ENCODE measurements at regions not wholly inside any gene's neighbourhood (a gene's known extent, or its start where the extent isn't known, plus 50 kb on each side); places are given as distances from the start of the nearest gene placed in this dataset.

DNA sequence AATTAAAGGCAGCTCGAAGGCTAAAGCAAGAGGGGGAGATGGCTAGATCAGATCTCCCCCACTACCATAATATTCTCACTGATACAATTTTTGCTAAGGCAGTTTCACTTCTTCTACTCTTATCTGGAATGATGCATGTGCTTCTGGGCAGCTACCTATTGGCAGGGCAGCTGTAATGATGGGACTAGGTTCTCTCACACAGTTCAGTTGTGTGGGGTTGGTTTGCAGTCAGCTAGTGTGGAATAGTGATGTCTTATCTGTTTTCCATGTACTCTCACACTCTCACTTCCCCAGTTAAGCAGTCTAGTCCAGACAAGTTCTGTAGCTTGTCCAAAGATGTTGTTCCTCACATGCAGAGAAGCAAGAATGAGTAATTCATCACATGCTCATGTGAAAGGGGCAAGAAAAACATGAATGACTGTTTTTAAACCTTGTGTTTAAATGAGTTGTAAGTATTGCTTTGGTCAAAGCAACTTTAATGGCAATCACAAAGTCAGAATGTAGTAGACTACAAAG lies 836.1 kb downstream of the CBLN2 start:
- DNase-seq: no peak

DNA sequence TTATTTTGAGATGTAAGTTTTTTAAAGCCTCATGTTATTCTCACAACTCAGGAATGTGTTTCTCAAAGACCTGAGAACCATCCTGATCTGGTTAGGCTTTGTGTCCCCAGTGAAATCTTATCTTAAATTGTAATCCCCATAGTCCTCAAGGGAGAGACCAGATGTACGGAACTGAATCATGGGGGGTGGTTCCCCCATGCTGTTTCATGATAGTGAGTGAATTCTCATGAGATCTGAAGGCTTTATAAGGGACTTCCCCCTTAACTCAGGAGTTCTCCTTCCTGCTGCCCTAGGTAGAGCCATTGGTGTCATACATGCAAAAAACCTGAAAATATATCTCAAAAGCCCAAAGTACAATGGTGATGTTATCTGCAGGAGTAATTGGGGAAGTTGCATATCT lies 836.7 kb downstream of the CBLN2 start:
- DNase-seq: no peak

DNA sequence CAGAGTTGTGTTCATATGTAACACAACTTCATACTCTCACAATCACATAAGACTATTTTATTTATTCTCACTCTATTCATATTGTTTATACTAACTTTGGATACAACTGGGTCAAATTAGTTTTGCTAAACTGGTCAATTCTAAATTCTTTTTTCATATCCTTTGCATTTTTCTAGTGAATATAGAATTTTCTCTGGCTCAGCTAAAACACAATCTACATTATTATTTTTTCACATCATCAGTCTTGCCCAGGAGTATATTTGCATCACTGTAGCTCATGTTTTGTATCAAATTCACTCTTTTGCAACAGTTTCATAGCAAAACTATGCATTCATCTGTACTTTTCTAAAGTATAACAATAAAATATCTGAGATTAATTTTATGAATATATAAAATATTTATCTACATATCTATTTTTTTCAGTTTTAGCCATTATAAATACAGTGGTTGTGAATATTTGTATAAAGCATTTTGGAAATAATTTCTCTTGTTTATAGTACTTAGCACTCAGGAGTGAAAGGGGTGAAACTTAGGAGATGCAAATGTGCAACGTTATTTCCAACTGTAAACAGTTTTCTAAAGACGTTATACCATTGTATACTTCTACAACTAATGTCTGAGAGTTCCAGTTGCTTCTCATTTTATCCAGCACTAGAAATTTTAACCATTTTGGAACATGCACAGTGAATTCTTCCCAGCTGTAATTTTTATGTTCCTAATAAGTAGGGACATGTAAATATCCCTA lies 854.6 kb downstream of the CBLN2 start:
- DNase-seq: no peak

DNA sequence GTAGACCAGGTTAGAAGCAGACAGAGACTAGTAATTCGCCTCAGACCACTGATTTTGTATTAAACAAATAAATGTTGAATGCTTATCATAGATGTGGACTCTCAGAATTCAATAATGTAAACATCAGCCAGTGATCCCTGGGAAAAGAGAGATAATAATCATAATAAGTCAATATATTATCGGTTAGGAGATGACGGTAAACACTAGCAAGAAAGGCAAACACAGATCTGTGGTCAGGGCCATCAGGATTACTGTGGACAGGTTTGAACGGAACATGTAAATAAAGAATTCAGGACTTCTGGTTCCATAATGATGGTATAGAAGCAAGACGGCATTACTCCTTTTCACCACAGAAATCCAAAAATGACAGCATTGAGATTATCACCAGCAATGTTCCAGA lies 861.6 kb downstream of the CBLN2 start:
- DNase-seq: no peak

DNA sequence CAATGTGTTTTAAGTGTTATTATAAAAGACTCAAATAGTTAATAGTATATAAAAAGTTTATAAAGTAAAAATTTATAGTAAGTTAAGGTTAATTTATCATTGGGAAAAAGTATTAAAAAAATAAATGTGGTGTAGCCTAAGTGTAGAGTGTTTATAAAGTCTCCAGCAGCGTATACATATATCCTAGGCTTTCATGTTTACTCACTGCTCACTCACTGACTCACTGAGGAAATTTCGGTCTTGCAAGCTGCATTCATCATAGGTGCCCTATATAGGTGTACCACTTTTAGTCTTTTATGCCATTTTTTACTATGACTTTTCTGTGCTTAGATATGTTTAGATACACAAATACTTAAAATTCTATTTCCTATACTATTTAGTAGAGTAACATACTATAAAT lies 866.0 kb downstream of the CBLN2 start:
- DNase-seq: no peak

DNA sequence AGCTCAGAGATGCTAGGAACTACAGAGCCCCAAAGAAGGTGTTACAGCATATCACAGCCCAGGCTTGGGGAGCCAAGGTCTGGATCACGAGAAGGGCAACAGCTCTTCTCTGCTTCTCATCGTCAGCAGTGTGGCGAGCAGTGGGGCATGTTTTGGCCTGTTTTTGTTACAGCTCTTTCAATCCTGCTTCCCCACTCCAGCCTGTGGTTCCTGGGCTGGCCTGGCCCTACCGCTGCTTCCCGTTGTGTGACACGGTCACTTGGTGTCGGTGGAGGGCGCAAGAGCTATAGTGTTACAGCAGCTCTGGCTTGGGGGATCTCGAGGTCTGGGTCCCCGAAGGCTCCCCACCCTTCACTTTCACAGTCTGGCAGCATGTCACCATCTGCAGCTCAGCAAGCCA lies 870.2 kb downstream of the CBLN2 start:
- DNase-seq: no peak

DNA sequence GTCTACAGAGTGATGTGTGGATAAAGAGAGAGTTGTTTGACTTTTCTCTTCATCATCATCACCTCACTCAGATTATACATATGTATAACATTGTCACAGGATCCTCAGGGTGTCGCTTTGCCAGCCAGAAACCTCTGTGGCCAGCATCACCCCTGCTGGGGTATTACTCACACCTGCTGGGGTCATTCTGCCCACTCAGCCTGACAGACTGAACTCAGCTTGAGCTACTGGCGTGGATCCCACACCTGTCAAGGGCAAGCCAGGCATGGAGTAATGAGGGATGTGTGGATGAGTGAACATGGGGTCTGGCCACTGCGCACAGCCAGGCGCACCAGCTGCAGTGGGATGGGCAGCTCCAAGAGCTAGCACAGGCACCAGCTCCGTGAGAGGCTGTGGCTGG lies 870.6 kb downstream of the CBLN2 start:
- peak; percentile 95 for DNase-seq

DNA sequence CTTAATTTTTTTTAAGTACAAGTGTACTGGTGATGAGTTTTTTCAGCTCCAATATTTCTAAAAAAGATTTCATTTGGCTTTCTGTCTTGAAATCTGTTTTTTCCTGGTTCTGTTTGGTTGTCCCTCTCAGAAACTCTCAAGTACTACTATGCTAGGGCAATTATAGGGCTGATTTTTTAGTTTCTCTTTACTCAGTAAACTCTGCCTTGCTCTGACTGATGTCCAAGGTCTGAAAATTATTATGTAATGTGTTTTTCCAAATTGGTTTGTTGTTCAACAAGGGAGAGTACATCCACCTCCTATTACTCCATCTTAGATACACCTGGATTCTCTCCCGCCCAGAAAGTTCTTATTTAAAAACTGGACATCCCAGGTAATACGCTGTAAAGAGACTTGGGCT lies 877.7 kb downstream of the CBLN2 start:
- no peak for DNase-seq

DNA sequence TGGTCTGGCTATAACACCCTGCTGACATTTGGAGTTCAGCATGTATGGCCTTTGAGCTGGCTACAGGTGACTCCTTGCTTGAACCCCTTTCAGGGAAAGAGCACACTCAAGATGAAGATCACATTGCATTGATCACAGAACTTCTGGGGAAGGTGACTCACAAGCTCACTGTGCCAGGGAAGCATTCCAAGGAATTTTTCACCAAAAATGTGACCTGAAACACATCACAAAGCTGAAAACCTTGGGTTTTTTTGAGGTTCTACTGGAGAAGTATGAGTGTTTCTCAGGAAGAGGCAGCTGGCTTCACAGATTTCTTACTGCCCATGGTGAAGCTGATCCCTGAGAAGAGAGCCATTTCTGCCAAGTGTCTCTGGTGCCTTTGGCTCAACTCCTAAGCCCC lies 879.0 kb downstream of the CBLN2 start:
- DNase-seq: no peak

DNA sequence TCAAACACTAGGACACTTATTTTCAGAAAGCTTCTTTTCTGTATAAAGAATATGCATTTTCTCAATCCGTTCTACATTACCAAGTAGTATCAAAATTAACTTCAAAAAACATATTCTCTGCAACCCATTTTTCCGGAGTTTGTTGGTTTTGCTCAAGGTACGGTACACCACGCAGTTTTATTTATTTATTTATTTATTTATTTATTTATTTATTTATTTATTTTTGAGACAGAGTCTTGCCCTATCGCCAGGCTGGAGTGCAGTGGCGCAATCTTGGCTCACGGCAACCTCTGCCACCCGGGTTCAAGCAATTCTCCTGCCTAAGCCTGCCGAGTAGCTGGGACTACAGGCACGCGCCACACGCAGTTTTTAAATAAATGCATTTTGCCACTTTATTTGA lies 900.3 kb downstream of the CBLN2 start:
- DNase-seq: no peak

DNA sequence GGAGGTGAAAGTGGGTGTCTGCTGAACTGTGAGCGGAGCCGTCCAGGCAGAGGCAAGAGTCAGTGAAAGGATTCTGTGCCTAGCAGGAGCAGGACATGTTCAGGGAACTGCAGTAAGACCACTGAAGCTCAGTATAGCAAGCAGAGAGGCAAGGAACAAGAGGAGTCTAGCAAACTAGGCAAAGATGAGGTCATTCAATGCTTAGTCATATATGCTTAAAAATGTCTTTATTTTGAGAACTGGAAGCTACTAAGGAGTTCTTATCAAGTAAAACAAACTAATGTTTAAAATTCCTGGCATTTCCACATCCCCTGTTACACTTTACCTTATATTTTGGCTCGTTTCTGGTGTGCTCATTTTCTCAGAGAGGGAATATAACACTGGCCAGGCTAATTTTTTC lies 913.4 kb downstream of the CBLN2 start:
- DNase-seq: no peak

DNA sequence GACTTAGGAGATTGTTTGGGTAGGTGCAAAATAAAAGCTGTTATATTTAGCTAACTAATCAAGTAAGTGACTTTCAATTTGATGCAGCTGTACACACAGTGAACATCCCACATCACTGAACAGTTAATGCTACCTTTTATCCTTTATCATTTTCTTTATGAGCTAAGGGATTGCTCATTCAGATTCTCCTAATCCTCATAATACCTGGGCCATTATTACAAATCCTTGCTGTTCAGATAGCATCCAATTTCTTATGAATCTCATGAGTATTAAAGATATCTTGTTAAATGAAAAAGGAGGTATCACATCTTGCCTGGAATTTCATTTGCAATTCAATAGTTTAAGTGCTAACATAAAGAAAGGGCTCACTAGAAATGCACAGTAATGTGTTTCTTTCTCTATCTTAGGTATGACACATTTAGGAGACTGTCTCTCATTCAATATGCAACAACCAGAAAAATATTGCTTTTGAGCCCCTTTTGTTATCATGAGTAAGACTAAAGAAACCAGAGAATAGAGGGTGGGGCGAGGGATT lies 918.5 kb downstream of the CBLN2 start:
- no peak for DNase-seq

DNA sequence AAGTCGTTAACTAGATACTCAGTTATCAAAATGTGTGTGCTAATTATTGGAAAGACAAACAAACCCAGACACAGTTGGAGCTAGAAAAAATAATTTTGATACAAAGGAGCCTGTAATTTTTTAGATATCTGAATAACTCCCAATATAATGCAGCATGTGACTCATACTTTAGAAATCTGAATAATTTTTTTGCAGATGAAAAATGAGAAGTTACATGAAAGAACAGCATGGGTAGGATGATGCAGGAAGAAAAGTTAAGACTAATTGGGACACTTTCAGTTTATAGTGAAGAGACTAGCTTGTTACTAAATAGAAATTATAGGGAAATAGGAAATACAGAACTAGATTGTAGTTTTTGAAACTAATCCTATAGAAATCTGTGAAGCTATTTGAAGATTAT lies 945.8 kb downstream of the CBLN2 start:
- no peak for DNase-seq

DNA sequence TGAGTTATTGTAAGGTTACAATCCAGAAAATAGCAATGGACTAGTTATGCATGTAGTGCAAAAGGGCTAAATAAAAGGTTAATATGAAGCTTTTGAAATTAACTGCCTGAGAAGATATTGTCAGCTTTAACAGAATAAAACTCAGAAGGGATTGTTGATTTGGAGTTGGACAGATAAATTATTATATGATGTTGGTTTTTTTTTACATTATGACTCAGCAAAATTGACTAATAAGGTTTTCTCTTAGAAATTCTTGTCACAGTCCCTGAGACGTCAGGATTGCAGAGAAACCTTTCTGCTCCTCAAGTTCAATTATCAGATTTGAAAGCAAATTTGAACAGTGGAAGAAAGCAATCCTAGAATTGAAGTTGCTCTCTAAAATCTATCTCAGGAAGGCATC lies 946.9 kb downstream of the CBLN2 start:
- no peak for DNase-seq

DNA sequence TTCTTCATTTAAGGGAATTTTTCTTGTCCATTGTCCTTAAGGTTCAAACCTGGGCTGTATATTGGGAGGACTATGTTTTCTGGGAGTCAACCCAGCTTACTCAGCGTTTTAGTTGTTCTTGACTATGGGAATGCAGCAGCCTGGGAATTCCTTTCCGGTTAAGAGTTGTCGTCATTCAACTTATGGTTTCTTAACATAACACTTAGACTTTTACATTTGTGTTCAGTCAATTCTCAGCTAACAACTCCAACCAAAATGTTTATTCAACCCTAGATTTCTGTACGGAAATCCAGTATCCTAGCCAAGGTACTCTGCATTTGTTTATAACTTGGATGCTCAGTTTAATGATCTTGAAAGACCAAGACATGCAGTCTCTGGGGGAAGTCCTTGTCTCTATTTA lies 960.9 kb downstream of the CBLN2 start:
- no peak for DNase-seq

DNA sequence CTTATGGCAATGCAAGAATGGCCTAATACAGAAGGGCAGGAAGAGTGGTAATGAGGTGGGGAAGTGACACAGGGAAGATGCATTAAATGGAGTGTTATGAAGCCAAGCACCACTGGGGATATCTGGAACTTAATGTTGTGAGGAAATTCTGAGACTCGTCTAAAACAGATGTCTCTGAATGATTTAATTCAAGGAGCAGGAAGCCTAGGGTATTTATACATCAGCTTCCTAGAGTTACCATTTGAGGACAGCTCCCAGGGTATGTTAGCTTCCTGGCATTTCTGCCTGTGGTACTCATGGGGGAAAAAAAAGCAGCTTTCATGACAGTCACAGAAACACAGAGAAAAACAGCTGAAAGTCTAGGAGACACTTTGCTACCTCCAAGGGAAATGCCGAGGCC lies 989.5 kb downstream of the CBLN2 start:
- no peak for DNase-seq

DNA sequence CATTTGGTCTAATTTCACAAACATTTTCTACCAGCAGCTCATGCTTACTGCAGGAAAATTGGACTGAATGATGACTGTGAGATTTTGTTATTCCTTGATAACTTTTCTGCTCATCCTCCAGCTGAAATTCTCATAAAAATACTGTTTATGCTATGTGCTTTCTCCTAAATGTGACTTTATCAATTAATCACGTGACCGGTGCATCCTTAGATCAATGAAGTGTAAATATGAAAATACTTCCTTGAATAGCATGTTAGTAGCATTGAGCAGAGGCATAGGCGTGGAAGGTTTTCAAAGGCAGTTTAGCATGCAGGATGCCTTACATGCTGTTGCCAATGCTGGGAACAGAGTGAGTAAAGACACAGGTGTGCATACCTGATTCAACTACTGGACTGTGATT lies 1002.5 kb downstream of the CBLN2 start:
- DNase-seq: no peak

DNA sequence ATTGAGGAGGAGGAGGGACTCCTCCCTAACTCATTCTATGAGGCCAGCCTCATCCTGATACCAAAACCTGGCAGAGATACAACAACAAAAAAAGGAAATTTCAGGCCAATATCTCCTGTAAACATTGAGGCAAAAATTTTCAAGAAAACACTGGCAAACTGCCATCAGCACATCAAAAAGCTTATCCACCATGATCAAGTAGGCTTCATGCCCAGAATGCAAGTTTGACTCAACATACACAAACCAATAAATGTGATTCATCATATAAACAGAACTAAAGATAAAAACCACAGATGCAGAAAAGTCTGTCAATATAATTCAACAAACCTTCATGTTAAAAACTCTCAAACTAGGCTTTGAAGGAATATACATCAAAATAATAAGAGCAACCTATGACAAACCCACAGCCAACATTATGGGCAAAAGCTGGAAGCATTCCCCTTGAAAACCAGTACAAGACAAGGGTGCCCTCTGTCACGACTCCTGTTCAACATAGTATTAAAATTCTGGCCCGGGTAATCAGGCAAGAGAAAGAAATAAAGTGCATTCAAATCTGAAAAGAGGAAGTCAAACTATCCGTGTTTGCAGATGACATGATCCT lies 1014.3 kb downstream of the CBLN2 start:
- DNase-seq: peak; percentile 42

DNA sequence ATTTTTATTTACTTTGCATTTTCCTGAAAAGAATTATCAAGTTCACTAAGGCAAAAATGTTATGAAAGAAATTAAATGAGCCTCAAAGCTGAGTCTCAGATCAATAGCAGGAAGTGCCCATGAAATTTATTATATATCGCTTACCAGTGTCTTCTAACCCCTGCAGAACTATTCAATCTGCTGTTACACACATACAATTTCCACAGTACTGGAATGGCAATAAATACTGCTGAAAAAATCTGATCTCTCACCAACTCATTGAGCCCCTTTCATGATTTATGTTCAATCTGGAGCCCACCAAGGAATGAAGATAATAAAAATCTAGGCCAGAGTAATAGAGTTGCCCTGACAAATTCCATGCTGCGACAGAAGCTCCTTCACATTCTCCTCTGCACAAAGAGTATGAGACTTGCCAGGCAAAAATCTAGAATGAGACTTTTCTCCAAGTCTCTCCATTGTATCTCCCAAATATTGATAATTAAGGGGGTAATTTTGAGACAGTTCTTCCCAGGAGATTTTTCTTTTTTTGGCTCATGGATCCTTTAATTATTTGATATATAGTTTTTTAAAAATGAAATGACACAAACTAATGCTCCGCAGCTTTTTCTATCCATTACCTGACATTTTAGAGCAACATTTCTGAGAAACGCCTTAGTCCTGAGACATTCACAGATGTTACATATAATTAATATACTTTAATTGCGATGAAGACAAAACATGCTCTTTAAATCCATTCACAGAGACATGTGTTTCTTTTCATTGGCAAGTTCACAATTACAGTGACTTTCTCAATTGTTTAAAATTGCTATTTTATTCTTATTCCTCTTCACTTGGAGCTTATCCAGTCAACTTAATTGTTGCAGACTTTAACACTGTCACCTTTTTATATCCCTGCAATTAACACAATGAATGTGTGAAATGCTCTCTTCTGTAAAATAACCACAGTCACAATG lies 1020.4 kb downstream of the CBLN2 start:
- peak; percentile 74 for DNase-seq

DNA sequence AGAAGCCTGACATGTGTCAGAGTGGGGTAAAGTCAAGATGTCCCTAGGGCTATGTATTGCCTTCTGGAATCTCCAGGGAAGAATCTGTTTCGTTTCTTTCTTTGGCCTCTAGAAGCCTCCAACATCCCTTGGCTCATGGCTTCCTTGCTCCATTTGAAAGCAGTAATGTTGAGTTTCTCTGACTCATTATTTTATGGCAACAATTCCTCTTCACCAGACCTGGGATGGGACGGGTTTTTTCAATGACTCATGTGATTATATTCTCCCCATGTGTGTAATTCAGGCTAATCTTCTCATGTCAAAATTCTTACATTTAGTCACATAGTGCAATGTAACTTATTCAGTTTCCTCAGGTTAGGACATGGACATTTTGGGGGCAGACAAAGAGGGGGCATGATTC lies 1038.6 kb downstream of the CBLN2 start:
- DNase-seq: no peak

DNA sequence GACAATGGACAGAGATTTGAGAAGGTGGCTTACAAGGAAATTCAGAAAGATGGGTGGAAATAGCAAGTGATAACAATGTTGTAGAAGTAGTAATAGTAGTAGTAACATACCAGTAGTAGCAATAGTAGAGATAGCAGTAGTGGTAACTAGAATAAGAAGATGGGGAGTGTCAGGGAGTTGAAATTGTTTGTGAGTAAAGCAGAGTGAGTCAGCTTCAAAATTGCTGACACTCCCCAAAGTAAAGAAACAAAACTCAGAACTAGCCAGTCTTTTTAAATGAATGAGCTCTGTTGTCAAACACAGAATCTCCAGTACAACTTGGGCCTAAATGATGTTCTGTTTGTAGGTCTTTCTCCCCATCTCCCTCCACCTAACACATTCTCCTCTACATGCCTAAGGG lies 1040.9 kb downstream of the CBLN2 start:
- no peak for DNase-seq

DNA sequence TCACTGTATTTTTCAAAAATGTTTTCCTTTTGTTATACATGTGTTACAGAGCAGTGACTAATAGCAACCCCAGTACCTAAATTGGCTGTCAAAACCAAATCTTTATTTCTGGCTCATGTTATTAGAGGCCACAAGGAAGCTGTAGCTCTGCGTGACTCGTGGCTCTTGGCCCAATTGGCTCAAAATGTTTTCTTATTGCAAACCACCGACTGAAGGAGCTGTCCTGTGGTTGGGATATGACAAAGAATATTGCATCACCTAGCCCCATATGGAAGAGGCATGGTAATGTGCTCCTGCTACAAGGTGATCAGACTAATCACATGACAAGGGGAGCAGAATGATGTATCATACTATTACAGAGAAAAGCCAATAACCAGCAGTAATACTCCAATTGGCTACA lies 1058.5 kb downstream of the CBLN2 start:
- DNase-seq: no peak

DNA sequence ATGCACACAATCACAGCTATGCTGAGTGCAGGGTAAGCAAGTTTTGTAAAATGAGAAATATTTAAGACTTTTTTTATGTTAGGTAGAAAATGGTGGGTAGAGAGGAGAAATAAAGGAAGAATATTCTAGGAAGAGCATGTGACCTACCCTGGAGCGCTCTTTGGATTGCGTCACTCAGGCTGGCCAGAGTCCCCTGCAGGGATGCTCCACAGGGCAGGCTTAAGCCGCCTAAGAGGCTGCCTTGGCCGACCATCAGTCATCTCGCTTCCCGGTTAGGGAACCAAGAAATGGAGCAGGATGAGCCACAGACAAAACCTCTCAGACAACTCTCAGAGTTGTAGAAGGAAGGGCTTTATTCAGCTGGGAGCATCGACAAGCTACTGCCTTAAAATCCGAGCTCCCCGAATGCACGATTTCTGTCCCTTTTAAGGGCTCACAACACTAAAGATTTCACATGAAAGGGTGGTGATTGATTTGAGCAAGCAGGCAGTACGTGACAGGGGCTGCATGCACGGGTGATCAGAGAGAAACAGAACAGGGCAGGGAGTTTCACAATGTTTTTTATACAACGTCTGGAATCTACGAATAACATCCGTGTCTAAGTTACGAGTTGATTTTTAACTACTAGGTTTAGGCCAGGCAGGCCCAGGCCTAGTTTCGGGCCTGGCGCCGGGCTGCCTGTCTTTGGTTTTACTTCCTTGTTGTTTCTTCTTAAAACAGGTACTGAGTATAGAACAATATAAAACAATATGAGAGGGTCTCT lies 1072.0 kb downstream of the CBLN2 start:
- DNase-seq: no peak
